ENCODE measurements at regions not wholly inside any gene's neighbourhood (a gene's known extent, or its start where the extent isn't known, plus 50 kb on each side); places are given as distances from the start of the nearest gene placed in this dataset.

GRCh38 chr14:26081043-26081442, 516.8 kb downstream of the NOVA1 start:
- TF ChIP-seq FOSL1 (IDR thresholded peaks at IDR 0.05; ENCODE audit: low read depth), result no peak
- no peak for TF ChIP-seq CTCF (IDR thresholded peaks at IDR 0.05 in 2 of 3, conservative IDR thresholded peaks at IDR 0.05 in 1 of 3; ENCODE audit: borderline replicate concordance in 1 of 3, insufficient read depth in 1 of 3, low read depth in 2 of 3, low read length in 2 of 3)
- TF ChIP-seq JUND (IDR thresholded peaks at IDR 0.05), result no peak
- no peak for TF ChIP-seq REST (IDR thresholded peaks at IDR 0.05; ENCODE audit: low read depth)
- TF ChIP-seq EGR1 (IDR thresholded peaks at IDR 0.05; ENCODE audit: low read depth), result no peak
- no peak for TF ChIP-seq ZNF274 (IDR thresholded peaks at IDR 0.05; ENCODE audit: low read depth, low read length)
- no peak for TF ChIP-seq SP1 (IDR thresholded peaks at IDR 0.05; ENCODE audit: low read depth)
- no peak for TF ChIP-seq SRF (IDR thresholded peaks at IDR 0.05; ENCODE audit: low read depth)
- TF ChIP-seq POLR2A (IDR thresholded peaks at IDR 0.05; ENCODE audit: borderline replicate concordance, extremely low read depth, insufficient read depth, insufficient read length), result no peak
- TF ChIP-seq SIN3A (IDR thresholded peaks at IDR 0.05; ENCODE audit: low read depth), result no peak
- no peak for TF ChIP-seq POLR2AphosphoS5 (IDR thresholded peaks at IDR 0.05; ENCODE audit: low read depth, low read length)

Data from HCT116 (cell line).